Muscle of back (tissue), 3 donors: ENCODE measurements at regions not wholly inside any gene's neighbourhood (a gene's known extent, or its start where the extent isn't known, plus 50 kb on each side); places are given as distances from the start of the nearest gene placed in this dataset.

Source experiments
- DNase-seq, 3 donors: peaks; one replicate each; pipeline versions ENCODE4 v3.0.0 to v3.0.0-alpha.2; 2013

GRCh38 chr7:10888861-10889260, 84.8 kb upstream of the PHF14 start:
- DNase-seq, result no peak

- peak; percentile 8 to 42 (median 14) for DNase-seq
Measured at GRCh38 chr7:10889266-10889898, 84.3 kb upstream of the PHF14 start.

- no peak for DNase-seq
Measured at GRCh38 chr7:10908600-10908999, 65.1 kb upstream of the PHF14 start.

- DNase-seq, result no peak
Measured at GRCh38 chr7:10910447-10910846, 63.2 kb upstream of the PHF14 start.

- no peak for DNase-seq
Measured at GRCh38 chr7:10912077-10912476, 61.6 kb upstream of the PHF14 start.

GRCh38 chr7:10913457-10913856, 60.2 kb upstream of the PHF14 start:
- DNase-seq, result peak in 1 of 3 donors; percentile 28

- DNase-seq, result no peak
Measured at GRCh38 chr7:10918093-10918590, 55.5 kb upstream of the PHF14 start.

- no peak for DNase-seq
Measured at GRCh38 chr7:10919923-10920322, 53.7 kb upstream of the PHF14 start.
